BLaER1 (cell line): ENCODE measurements at regions not wholly inside any gene's neighbourhood (a gene's known extent, or its start where the extent isn't known, plus 50 kb on each side); places are given as distances from the start of the nearest gene placed in this dataset.
"Not testable (repeated sequence)": the region's sequence is repeated elsewhere in the genome, so short reads cannot be mapped to it uniquely, and the experiment has no call there.

ENCODE experiments used
- H3K27ac ChIP-seq: shearing (Covaris generic); formaldehyde crosslinking; 2 replicates; pipeline ENCODE4 v1.8.1; 2022
- H3K27me3 ChIP-seq: shearing (Covaris generic); formaldehyde crosslinking; 2 replicates; pipeline ENCODE4 v1.8.1; 2022
- H3K36me3 ChIP-seq: shearing (Covaris generic); formaldehyde crosslinking; 2 replicates; pipeline ENCODE4 v1.8.1; 2022
- H3K4me1 ChIP-seq: shearing (Covaris generic); formaldehyde crosslinking; 2 replicates; pipeline ENCODE4 v1.8.1; 2022
- H3K4me2 ChIP-seq: shearing (Covaris generic); formaldehyde crosslinking; 2 replicates; pipeline ENCODE4 v1.8.1; 2022
- H3K4me3 ChIP-seq: shearing (Covaris generic); formaldehyde crosslinking; 2 replicates; pipeline ENCODE4 v1.8.1; 2022
- H3K9ac ChIP-seq: shearing (Covaris generic); formaldehyde crosslinking; 2 replicates; pipeline ENCODE4 v1.8.1; 2022
- H3K9me3 ChIP-seq: shearing (Covaris generic); formaldehyde crosslinking; 2 replicates; pipeline ENCODE4 v1.8.1; 2022
- H4K20me1 ChIP-seq: shearing (Covaris generic); formaldehyde crosslinking; 2 replicates; pipeline ENCODE4 v1.8.1; 2022
- Cebpa-rat ChIP-seq: shearing (Covaris generic); IDR thresholded peaks from 2 replicates; pipeline ENCODE4 v1.8.1; 2022

- Histone ChIP-seq H3K36me3 (no peaks in the 10 kb centered on the region), H3K9me3 (no peaks in the 10 kb centered on the region), H3K27me3 (no peaks in the 10 kb centered on the region), H3K4me2 (no peak overlapping the region), H3K9ac (no peak overlapping the region), H3K4me3 (no peak overlapping the region), H3K4me1 (peaks cover 9% of the 10 kb centered on the region; the same call in 1 of the 2 replicates), H4K20me1 (no peaks in the 10 kb centered on the region), H3K27ac (no peak overlapping the region)
- no peak for TF ChIP-seq Cebpa-rat
Observed at GRCh38 chr2:88896971-88897370, 205.5 kb downstream of the RPIA start.

GRCh38 chr2:88897715-88898114 lies 206.2 kb downstream of the RPIA start:
- no peaks in the 10 kb centered on the region for H3K9me3 ChIP-seq
- peaks cover 9% of the 10 kb centered on the region; the same call in 1 of the 2 replicates for H3K4me1 ChIP-seq
- no peaks in the 10 kb centered on the region for H3K36me3 ChIP-seq
- H3K27ac ChIP-seq, result no peak overlapping the region
- no peak overlapping the region for H3K9ac ChIP-seq
- no peak for TF ChIP-seq Cebpa-rat
- no peak overlapping the region for H3K4me3 ChIP-seq
- no peak overlapping the region for H3K4me2 ChIP-seq
- no peaks in the 10 kb centered on the region for H4K20me1 ChIP-seq
- H3K27me3 ChIP-seq, result no peaks in the 10 kb centered on the region

DNA sequence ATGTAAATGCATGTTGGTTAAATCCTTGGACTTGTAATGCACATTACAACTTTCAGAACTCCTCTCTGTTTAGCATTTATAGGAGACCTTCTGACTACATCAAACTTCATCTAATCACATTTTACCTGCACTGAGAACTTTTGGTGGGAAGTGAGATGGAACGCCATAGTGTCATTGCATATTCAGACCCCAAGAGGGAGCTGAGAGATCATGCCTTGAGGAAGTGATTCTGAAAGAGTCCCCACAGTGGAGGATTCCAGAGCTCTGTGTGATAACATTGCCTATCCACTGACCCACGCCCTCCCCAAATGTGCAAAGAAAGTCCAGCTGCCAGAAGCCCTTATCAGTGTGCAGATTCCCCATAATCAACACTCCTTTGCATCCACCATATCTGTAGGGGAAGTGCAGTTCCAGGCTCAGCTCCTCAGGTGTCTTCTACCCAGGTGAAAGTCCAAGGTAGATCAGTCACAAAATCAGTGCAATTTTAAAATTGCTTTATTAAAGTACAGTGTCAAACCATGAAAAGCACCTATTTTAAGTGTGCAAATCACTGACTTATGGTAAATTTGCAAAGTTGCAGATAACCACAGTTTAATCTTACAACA lies 212.4 kb downstream of the RPIA start:
- no peak for TF ChIP-seq Cebpa-rat
- H3K36me3 ChIP-seq, result no peaks in the 10 kb centered on the region
- H3K9ac ChIP-seq, result no peak overlapping the region
- H4K20me1 ChIP-seq, result no peaks in the 10 kb centered on the region
- H3K27me3 ChIP-seq, result no peaks in the 10 kb centered on the region
- no peak overlapping the region for H3K4me2 ChIP-seq
- no peaks in the 10 kb centered on the region for H3K4me1 ChIP-seq
- H3K4me3 ChIP-seq, result no peak overlapping the region
- no peaks in the 10 kb centered on the region for H3K9me3 ChIP-seq
- H3K27ac ChIP-seq, result no peak overlapping the region

- Histone ChIP-seq H3K9ac (no peak overlapping the region), H3K4me3 (no peak overlapping the region), H4K20me1 (no peaks in the 10 kb centered on the region), H3K36me3 (no peaks in the 10 kb centered on the region), H3K27ac (no peak overlapping the region), H3K4me2 (no peak overlapping the region; the same call in 1 of the 2 replicates), H3K27me3 (no peaks in the 10 kb centered on the region), H3K9me3 (no peaks in the 10 kb centered on the region), H3K4me1 (peaks cover 37% of the 10 kb centered on the region)
- no peak for TF ChIP-seq Cebpa-rat
Observed at GRCh38 chr2:88913280-88913679, 221.8 kb downstream of the RPIA start.

GRCh38 chr2:88919087-88919738 lies 227.7 kb downstream of the RPIA start:
- no peak overlapping the region for H3K4me3 ChIP-seq
- no peak overlapping the region for H3K27ac ChIP-seq
- no peaks in the 10 kb centered on the region for H3K27me3 ChIP-seq
- no peak for TF ChIP-seq Cebpa-rat
- H4K20me1 ChIP-seq, result no peaks in the 10 kb centered on the region
- peaks cover 23% of the 10 kb centered on the region for H3K4me1 ChIP-seq
- no peaks in the 10 kb centered on the region for H3K36me3 ChIP-seq
- H3K9ac ChIP-seq, result no peak overlapping the region
- H3K4me2 ChIP-seq, result no peak overlapping the region
- peaks cover 6% of the 10 kb centered on the region; the same call in 1 of the 2 replicates for H3K9me3 ChIP-seq

GRCh38 chr2:88920399-88920798 lies 228.9 kb downstream of the RPIA start:
- H4K20me1 ChIP-seq, H3K9ac ChIP-seq, H3K27me3 ChIP-seq, H3K4me2 ChIP-seq, H3K36me3 ChIP-seq, H3K27ac ChIP-seq, H3K9me3 ChIP-seq, H3K4me3 ChIP-seq: not testable (repeated sequence)
- H3K4me1 ChIP-seq, result peaks cover 11% of the 10 kb centered on the region

GRCh38 chr2:88924533-88924932 lies 233.1 kb downstream of the RPIA start:
- Histone ChIP-seq H3K27ac (no peak overlapping the region), H3K9ac (no peak overlapping the region), H3K4me1 (no peaks in the 10 kb centered on the region), H3K4me2 (no peak overlapping the region), H4K20me1 (no peaks in the 10 kb centered on the region), H3K9me3 (peaks cover 6% of the 10 kb centered on the region; the same call in 1 of the 2 replicates), H3K4me3 (no peak overlapping the region), H3K27me3 (no peaks in the 10 kb centered on the region), H3K36me3 (no peaks in the 10 kb centered on the region)
- no peak for TF ChIP-seq Cebpa-rat

GRCh38 chr2:88925770-88926462 lies 234.4 kb downstream of the RPIA start:
- H4K20me1 ChIP-seq, result no peaks in the 10 kb centered on the region
- no peak overlapping the region for H3K4me2 ChIP-seq
- no peaks in the 10 kb centered on the region for H3K27me3 ChIP-seq
- H3K9ac ChIP-seq, result no peak overlapping the region
- H3K9me3 ChIP-seq, result no peaks in the 10 kb centered on the region
- no peak overlapping the region for H3K27ac ChIP-seq
- no peak overlapping the region for H3K4me3 ChIP-seq
- H3K4me1 ChIP-seq, result peaks cover 4% of the 10 kb centered on the region; the same call in 1 of the 2 replicates
- TF ChIP-seq Cebpa-rat, result no peak
- no peaks in the 10 kb centered on the region for H3K36me3 ChIP-seq

DNA sequence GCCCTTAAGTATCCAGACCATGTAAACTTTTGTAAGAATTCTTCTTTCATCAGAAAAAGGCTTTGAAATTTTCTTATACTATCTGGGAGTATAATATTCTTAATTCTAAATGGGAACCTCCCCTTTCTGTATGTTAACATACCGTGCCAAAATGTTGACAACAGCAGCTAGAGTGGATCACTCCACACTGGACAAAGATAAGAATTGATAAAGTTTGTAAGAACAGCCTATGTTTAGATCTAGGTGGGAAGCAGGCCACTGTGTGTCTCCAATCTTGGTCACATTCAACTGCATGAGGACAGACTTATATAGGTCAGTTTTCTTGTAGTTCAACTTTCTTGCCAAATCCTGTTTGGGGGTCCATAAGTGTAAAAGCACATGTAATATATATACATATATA lies 235.7 kb downstream of the RPIA start:
- no peaks in the 10 kb centered on the region for H3K36me3 ChIP-seq
- H3K4me3 ChIP-seq, result no peak overlapping the region
- no peak overlapping the region for H3K4me2 ChIP-seq
- TF ChIP-seq Cebpa-rat, result no peak
- no peak overlapping the region for H3K27ac ChIP-seq
- no peak overlapping the region for H3K9ac ChIP-seq
- H3K4me1 ChIP-seq, result peaks cover 8% of the 10 kb centered on the region
- H3K9me3 ChIP-seq, result no peaks in the 10 kb centered on the region
- H4K20me1 ChIP-seq, result no peaks in the 10 kb centered on the region
- no peaks in the 10 kb centered on the region for H3K27me3 ChIP-seq

DNA sequence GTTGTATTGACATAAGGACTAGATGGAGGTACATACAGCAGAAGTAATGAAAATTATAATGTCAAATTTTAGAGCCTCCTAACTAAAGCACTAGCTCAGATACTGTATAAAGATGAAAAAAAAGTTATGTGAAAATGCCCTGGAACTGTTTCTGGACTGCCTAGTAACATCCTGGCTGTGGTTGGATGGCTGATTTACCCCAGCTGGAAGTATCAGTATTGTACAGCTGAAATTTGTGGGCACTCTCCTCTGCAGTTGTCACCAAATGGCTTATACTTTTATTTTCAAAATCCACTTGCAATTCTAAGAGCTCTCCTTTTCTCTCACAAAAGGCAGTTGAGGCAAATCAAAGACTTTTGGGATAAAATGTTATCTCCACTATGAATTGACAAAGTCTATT lies 239.2 kb downstream of the RPIA start:
- Histone ChIP-seq H3K27ac (no peak overlapping the region), H3K4me2 (0 out of 2 replicates have a peak overlapping the region, but pooled peaks have one; percentile 5), H3K9ac (no peak overlapping the region), H3K4me3 (no peak overlapping the region), H3K9me3 (no peaks in the 10 kb centered on the region), H3K36me3 (no peaks in the 10 kb centered on the region), H3K27me3 (no peaks in the 10 kb centered on the region), H4K20me1 (no peaks in the 10 kb centered on the region), H3K4me1 (peaks cover 30% of the 10 kb centered on the region)
- no peak for TF ChIP-seq Cebpa-rat
